NCI-H128 (cell line): ENCODE measurements at regions not wholly inside any gene's neighbourhood (a gene's known extent, or its start where the extent isn't known, plus 50 kb on each side); places are given as distances from the start of the nearest gene placed in this dataset.
"Not testable (repeated sequence)": the region's sequence is repeated elsewhere in the genome, so short reads cannot be mapped to it uniquely, and the experiment has no call there.

Experiments used
- DNase-seq: peaks from one replicate; lab custom pipeline; 2025; ENCODE audit not compliant: unreplicated experiment; lab: John Stamatoyannopoulos, UW

DNA sequence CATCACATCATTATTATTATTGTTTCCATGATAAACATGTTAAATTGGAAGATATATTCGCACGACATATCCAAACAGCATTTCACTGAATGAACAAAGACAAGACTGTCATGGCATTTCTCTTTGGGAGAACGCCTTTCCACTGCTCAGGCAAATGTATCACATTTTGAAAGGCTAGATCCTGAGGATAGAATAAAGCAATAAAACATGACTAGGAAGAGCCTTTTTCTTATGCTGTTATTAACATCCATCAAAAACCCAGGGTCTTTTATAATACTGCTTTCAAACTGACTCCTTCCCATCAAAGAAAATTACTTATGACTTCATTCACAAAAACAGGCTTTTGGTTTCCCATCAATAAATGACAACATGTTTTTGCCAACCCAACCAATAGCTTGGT lies 630.9 kb downstream of the TMTC2 start:
- DNase-seq, result no peak

DNA sequence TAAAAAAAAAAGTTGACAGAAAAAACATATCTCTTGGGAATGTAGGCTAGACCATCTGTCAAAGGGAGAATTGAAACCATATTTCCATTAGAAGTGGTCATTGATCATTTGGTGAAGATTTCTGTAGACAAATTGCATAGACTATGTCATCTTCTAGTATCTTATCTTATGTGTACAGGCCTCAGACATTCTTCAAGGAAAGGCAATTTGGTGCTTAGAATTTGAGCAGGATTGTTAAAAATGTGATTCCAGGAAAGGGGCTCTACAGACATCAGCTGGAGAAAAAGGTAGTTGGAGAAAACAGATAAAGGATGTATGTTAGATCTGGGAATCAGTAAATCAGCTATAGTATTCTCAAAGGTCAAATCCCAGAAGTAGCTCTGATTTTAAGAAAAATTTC lies 627.1 kb downstream of the TMTC2 start:
- DNase-seq, result no peak

DNA sequence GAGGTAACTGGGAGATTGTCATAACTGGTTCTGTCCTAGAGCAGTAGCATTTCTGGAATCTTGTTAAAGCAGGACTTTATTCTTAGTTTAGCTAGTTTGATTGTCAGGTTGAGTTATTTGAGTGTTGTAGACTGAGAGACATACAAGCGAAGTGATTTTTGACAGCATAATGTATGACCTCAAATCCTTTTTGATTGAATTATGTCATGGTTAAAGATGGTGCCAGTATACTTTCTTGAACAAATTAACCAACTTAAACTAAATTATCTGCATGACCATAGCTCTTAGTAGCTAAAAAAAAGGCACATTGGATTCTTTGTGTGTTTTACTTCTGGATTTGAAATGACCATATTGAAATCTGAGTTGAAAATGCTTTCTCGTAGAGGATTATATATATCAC lies 626.6 kb downstream of the TMTC2 start:
- DNase-seq, result no peak

DNA sequence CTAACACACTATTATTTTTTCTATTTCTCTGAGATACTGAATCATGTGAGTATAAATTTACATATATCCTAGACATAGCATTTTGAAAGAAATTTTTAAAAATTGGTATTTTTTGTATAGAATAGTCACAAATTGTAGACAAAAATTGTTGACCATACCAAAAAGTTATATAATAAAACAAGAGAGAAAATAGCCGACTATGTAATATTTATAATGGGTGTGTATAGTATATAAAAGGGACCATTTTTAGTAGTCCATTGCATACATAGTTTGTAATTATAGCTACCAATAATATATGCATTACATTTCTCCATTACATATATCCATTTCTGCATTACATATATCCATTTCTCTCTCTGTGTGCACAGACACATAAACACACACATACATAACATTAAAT lies 590.2 kb downstream of the TMTC2 start:
- no peak for DNase-seq

DNA sequence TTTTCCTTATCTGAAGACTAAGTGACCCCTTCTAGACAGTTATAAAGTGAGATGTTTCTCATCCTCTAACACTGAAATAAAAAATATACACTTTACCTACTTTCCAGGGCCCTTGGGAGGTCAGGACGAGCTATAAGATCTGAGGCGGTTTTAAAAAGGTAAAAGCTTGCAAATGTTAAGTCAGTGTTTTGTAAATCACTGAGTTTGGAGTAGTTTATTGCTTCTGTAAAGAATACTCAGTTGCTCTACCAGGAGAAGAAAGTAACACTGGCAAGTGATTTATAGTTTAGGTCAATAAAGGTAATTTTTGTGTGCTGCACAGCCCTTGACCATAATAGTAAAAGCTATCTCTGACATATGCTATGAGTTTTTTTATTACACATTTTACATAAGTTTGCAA lies 584.5 kb downstream of the TMTC2 start:
- DNase-seq, result no peak

DNA sequence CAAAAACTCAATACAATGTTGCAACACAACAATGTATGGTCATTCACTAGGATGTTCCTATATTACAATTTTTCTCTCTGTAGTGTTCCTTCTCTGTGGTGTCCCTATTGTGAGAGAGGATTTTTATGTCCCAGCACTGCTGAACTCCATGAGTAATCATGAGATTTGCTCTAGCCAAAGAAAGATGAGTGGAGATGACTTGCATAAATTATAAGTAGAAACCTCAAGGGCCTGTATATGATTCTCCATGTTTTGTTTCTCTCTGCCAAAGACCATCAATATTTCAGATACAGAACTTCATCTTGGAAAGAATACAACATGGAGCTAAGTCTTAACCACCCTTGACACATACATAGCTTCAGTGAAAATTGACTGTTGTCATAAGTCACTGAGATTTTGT lies 579.1 kb downstream of the TMTC2 start:
- no peak for DNase-seq

DNA sequence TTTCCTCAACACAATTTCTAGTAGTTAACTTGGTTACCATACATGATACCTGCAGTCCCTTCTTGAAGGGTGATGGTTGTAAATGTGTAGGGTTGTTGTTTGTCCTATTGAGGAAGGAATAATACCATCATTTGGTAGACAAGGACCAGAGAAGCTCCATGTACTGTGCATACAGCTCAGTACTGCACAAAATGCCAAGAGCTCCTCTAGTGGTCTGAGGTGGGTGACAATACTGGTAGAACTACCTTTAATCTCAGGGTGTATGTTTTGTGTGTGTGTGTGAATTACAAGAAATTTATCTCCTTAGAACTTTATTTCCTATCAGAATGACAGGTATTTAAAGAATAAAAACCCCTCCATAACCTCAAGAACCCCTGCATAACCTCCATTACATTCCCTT lies 575.3 kb downstream of the TMTC2 start:
- no peak for DNase-seq

DNA sequence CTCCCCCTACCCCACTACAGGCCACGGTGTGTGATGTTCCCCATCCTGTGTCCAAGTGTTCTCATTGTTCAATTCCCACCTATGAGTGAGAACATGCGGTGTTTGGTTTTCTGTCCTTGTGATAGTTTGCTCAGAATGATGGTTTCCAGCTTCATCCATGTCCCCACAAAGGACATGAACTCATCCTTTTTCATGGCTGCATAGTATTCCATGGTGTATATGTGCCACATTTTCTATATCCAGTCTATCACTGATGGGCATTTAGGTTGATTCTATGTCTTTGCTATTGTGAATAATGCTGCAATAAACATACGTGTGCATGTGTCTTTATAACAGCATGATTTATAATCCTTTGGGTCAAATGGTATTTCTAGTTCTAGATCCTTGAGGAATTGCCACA lies 573.4 kb downstream of the TMTC2 start:
- DNase-seq, result not testable (repeated sequence)

DNA sequence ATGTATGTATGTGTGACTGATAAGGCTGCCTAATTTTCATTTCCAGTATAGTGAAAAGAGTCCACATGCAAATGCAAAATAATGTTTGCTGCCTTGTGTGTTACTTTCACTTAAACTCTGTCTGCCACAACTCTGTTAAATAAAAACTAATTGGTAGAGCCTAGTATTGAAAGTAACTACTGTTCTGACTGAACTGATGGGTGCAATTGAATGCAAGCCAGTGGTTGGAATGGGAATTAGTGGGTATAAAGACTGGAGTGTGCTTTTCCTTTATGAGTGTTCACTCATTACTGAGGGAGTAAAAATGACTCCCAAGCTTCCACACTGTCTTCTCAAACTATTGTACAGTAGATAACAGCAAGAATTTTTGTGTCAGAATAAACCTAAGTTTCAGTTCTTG lies 571.0 kb downstream of the TMTC2 start:
- no peak for DNase-seq

DNA sequence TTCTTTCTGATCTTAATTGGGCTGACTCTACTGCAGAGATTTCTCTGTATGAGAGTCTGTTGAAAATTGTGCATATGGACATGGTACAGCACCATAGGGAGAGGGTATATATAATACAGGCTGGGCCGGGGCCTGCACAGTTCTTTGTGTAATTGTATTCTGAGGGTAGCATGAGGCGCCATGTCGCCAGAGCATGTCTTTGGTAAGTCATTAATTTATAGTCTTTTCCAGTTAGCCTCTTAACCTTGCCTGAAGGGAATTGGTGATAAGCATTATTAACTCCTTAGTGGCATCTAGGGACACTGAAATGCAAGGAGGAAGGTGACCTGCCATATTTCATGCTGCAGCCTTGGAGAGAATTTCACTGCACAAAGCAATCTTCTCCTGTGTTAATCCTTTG lies 569.9 kb downstream of the TMTC2 start:
- no peak for DNase-seq

DNA sequence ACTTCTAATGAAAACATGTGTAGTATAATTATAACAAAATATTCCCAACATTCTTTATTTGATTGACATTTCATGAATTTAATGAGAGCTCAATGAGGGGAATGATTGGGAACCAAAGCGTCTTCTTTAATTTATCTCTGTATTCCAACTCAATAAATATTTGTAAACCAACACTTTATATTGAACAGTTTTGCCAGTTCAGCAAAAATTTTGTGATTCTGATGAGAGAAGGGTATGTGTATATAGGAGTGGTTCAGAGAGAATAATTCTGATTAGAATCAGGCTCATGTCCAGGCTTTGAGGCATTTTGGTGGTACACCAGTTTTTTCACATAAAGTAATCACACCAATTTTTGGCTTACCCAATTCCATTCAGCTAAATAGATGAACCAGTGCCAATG lies 564.2 kb downstream of the TMTC2 start:
- no peak for DNase-seq

DNA sequence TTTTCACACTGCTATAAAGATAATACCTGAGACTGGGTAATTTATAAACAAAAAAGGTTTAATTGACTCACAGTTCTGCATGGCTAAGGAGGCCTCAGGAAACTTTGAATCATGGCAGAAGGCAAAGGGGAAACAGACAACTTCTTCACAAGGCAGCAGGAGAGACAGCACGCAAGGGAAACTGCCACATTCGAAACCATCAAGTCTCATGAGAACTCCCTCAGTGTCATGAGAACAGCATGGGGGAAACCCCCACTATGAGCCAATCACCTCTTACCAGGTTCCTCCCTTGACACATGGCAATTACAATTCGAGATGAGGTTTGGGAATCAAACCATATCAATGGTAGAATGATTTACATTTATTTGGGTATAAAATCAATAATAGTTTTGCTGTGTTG lies 558.5 kb downstream of the TMTC2 start:
- no peak for DNase-seq

DNA sequence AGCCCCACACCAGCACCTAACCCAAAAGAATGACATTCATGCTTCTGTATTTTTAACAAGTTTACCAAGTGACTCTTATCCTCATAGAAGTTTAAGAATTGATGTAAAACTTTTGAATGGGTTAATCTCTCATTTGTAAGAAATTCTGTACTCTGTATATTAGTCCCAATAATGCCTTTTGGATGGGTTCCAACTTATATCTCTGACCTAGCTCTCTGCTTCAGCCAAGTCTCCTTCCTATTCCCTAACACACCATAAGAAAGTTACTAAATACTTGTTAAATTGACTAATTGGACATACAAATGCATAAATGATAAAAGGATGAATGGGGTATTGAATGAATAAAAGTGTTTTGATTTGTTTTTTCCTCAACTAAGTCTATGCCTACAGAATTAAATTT lies 557.3 kb downstream of the TMTC2 start:
- DNase-seq, result no peak

DNA sequence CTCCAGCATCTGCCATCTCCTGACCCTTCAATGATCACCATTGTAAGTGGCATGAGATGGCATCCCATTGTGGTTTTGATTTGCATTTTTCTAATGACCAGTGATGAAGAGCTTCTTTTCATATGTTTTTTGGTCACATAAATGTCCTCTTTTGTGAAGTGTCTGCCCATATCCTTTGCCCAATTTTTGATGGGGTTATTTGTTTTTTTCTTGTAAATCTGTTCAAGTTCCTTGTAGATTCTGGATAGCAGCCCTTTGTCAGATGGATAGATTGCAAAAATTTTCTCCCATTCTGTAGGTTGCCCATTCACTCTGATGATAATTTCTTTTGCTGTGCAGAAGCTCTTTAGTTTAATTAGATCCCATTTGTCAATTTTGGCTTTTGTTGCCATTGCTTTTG lies 547.3 kb downstream of the TMTC2 start:
- DNase-seq, result not testable (repeated sequence)

DNA sequence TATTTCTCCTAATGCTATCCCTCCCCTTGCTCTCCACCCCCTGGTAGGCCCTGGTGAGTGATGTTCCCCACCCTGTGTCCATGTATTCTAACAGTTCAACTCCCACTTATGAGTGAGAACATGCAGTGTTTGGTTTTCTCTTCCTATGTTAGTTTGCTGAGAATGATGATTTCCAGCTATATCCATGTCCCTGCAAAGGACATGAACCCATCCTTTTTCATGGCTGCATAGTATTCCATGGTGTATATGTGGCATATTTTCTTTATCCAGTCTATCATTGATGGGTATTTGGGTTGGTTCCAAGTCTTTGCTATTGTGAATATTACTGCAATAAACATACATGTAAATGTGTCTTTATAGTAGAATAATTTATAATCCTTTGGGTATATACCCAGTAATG lies 540.3 kb downstream of the TMTC2 start:
- not testable (repeated sequence) for DNase-seq

DNA sequence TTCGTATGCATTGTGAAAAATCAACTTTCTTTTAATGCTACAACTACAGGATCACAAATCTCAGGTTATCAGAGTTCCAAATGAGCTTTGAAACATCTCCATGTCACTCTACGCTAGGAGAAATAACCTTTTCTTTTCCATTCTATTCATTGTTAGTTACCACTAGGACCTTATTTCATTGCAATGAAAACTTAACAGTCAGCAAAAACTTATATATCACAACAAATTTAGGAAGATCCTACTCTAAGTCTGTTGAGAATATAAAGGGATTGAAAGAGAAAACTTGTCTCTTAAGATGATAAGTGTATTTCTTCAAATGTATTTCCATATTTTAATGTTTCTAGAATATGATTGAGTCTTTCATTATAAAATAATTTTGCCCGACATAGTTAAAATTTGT lies 539.1 kb downstream of the TMTC2 start:
- DNase-seq, result no peak

DNA sequence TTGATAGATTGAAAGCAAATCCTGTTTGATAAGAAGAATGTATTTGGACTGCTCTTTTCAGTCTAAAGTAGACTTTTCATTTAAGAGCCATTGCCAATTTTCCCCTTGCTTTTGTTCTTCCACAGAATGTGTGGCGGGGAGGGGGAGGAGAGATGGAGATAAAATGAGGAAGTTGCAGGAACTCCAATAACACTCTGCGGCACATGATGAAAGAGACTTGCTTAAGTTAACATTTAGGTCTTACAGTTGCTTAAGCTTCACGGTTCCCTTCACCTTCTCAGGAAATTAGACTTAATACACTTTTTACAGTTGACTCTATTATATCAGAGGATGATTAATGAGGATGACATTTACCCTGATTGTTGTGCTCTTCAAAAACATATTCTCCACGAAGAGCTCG lies 537.3 kb downstream of the TMTC2 start:
- DNase-seq, result no peak

DNA sequence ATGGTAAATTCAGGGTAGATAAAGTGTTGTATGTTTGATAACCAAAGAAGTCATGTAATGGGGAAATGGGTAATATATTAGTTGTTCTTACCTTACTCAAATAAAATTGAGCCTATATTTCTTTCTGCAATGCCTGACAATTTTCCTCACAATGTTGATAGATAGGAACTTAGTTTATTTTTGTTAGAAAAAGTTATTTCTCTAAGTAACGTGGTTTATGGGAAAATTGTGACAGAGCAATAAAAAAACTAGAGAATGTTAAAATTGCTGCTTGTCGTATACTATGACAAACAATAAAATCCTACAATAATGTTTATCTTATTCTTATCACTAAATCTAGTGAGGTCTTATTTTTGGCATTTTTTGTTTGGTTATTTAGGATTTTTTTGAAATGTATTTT lies 534.1 kb downstream of the TMTC2 start:
- DNase-seq, result no peak

DNA sequence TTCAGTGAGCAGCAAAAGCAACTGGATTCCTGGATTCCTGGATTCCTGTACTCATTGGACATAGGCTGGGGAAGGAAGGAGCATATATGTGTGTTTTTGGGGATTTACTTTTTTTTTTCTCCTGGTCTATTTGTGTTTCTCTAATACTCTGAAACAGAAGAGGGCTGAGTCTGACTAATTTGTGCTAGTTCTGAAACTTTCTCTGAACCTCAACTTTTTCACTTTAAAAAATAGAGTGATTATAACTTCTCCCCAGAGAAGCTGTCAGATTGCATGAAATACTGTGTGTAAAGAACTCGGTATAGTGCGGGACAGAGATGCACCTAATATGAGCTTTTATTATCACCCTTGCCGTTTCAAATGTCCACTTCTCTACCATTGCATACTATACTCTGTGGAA lies 529.5 kb downstream of the TMTC2 start:
- DNase-seq, result no peak

DNA sequence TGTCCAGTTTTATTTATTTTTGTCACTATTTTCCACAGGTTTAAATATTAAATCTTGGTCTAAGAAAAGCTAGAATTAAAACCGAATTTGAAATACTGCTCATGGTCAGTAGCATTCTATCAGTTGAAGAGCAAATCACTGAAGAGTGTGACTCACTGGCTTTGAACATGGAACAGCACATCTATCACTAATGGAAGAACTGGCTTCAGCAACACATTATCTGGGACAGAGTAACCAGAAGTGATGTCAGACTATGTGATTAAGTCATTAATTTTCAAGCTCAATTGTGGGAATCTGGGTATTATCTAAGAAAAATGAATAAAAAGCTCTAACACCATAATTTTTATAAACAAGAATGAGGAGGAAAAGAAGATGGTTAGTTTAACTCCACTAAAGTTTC lies 527.5 kb downstream of the TMTC2 start:
- no peak for DNase-seq

DNA sequence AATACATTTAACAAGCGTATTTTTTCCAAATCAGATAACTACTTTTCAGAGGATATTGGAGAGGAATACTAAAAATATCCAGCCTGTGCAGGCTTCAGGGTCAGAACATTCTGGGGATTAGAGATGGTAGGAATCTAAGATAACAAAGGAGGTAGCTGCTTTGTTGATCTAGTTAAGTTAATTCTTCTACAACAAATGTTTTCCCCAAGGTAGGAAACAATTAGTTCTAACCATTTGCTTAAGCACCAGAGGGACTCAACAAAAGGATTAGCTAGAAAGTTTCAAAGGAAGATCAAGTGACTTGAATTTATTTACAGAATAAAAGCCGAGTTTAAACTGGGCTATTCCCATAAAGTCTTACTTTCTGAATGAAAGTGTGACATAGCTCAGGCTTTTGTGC lies 524.2 kb downstream of the TMTC2 start:
- no peak for DNase-seq

DNA sequence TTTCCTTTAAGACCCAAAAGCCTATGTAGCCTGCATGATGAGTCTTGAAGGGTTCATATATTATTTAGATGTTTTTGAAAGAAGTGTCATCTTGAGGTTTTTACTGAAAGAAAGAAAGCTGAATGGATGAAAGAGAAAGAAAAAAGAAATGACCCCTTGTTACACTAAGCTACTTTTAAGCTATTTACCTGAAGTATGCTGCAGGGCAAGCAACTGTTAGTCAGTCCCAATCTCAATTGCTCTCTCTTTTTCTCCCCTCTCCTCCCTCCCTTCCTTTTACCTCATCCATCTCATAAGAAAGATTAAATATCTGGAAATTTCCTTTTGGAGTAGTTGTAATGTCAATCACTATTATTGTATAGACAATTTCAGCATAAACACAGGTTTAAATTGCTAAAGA lies 512.4 kb downstream of the TMTC2 start:
- DNase-seq, result no peak

DNA sequence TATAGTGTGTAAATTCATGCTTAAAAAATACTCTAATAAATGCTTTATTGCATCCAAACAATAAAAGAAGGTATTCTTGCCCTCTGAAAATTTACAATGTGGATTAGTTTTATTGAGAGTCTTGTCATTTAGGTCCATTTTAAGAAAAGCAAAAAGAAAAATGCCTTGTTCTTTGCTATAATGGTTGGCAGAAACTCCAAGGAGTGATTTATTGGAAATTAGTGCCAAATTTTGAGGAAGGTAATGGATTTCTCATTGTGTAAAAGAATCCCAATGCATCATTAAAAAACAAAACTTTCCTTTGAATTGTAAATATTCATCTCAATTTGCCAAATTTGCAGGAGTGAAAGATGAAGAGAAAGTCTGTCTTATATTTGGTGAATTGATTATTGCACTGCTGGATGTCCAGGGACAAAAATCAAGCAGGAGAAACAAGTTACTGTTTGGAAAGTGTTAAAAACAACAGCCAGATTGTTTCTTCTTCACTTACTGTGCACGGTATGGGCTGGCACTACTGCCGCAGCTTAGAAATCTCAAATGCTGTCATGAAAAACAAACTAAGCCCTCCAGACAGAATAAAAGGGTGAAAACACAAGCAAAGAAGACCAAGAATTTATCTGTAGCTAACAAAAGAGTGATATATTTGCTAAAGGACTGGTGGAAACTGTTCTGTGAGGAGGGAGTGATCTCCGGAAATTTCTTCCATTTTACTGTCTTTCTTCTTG lies 511.7 kb downstream of the TMTC2 start:
- DNase-seq, result no peak

DNA sequence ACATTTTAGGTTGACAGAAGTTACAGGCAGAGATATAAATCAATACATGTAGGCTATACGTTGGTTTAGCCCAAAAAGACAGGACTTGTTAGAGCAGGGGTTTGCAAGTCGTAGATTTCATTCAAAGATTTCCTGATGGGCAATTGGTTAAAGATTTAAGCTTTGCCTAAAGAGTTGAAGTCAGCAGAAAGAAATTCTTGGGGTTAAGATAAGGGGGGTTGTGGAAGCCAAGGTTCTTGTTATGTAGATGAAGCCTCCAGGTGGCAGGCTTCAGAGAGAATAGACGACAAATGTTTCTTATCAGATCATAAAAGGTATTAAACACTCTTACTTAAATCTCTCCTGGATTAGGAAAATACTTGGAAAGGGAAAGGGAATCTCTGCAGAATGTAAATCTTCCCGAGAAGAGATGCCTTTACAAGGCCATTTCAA lies 510.8 kb downstream of the TMTC2 start:
- DNase-seq, result no peak
